NCI-H446 (cell line): ENCODE measurements at regions not wholly inside any gene's neighbourhood (a gene's known extent, or its start where the extent isn't known, plus 50 kb on each side); places are given as distances from the start of the nearest gene placed in this dataset.

Source experiments
- DNase-seq, 2 experiments: peaks; one replicate each; lab custom pipeline; 2025; lab: John Stamatoyannopoulos, UW

DNA sequence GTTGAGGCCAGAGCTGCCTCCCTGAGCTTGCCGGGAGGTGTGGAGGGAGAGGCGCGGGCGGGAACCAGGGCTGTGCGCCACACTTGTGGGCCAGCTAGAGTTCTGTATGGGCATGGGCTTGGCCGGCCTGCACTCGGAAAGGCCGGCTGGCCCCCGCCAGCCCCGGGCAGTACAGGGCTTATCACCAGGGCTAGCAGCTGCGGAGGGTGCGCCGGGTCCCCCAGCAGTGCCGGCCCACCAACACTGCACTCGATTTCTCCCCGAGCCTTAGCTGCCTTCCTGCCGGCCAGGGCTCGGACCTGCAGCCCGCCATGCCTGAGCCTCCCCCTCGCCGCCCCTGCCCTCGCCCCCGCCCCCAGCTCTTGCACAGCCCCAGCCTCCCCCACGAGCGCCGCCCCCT lies 472.7 kb downstream of the TFAP2A start:
- no peak for DNase-seq

- no peak for DNase-seq
Measured at GRCh38 chr6:9938801-9939200, 476.1 kb downstream of the TFAP2A start.

GRCh38 chr6:9937031-9937763 lies 477.7 kb downstream of the TFAP2A start:
- DNase-seq: no peak

DNA sequence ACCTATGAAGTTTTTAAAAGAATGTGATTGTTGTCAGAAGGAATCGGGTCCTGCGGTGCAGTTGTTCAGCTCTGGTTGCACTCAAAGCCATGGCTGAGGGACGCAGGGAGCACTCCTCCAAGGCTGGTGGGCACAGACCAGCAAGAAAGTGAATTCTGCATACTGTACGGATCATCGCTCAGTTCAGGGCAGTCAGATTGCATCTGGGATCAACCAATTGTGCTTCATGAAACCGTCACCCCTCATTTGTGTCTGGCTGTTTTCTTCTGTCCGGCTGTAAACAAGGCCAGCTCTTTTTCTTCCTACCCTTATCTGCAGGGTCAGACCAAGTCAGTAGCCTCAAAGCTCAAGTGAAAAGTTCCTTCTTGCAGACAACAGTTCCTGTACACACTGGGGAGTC lies 478.3 kb downstream of the TFAP2A start:
- DNase-seq: no peak

DNA sequence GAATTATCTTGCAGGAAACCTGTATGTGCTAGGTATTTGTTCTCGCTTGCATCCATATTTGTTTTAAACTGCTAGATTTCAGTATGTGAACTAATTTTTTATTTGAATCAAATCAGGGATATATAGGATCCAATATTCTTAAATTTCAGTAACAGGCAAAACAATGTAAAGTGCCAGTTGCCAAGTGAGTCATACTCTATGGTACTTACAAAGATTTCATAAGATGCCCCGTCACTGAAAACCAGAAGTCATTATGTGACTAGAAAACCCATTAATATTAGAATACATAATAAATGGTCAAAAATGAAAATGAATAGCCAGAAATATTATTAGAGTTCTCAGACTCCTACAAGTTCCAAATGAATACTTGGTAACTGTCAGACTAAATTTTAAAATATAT lies 481.2 kb downstream of the TFAP2A start:
- no peak for DNase-seq

- no peak for DNase-seq
Measured at GRCh38 chr6:9927275-9927674, 487.6 kb downstream of the TFAP2A start.

DNA sequence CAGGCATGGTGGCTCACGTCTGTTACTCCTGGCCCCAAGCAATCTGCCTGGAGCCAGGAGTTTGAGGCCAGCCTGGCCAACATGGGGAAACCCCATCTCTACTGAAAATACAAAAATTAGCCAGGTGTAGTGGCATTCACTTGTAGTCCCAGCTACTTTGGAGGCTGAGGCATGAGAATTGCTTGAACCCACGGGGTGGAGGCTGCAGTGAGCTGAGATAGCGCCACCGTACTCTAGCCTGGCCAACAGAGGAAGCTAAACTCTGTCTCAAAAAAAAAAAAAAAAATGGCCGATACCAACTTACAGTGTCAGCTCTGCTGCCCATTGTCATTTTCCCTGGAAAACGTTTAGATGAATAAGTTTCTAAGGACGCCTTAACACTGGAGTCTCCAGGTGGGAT lies 489.9 kb downstream of the TFAP2A start:
- DNase-seq: no peak

GRCh38 chr6:9921366-9921765 lies 493.5 kb downstream of the TFAP2A start:
- no peak for DNase-seq

GRCh38 chr6:9914951-9915350 lies 499.9 kb downstream of the TFAP2A start:
- no peak for DNase-seq

DNA sequence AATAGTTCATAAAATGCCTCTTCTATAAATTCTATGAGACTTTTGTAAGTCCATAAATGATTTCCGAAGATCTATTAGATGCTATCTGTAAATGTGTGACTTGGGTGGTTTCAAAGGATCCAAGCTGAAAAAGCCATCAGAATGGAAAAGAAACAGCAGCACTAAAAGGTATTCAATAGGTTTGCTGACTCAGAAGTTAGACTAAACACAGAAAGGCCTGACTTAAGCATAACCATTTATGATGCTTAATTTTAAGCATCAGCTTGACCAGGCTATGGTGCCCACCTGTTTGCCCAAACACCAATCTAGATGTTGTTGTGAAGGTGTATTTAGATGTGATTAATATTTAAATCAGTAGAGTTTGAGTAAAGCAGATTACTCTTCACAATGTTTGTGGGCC lies 513.5 kb downstream of the TFAP2A start:
- DNase-seq: no peak

GRCh38 chr6:9896806-9897205 lies 518.1 kb downstream of the TFAP2A start:
- DNase-seq: no peak

DNA sequence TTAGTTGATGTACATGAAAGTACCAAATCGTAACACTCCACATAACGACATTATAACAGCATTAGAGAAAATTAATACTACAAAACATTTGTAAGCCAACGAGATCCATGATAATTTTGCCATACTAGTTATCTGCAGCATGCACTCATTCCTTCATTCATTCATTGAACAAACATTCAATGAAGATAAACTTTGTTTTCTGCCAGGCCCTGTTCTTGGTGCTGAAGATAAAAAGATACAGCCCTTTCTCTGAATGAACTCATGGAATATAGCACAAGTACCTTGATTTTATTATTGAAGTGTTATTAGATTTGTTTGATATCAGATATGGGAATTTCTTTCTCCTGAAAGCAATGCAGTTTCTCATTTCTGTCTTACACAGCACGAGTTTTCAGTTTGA lies 524.0 kb downstream of the TFAP2A start:
- no peak for DNase-seq

- DNase-seq: no peak
Measured at GRCh38 chr6:9890469-9890868, 524.4 kb downstream of the TFAP2A start.

DNA sequence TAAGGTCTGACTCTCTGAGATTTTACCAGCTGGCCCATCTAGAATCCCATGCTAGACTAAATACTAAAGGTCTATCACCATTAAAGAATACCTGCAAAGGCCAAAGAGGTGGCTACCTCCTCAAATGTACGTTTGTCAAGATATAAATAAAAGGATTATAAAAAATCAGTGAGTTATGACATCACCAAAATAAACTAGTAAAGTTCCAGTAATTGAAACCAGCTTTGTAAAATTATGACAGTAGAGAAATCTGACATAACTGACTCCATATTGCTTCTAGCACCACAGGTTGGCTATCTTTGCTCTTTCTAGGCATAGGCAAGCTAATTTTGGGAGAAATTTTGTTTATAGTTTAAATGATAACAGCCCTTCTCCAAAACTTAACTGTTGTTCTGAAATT lies 536.3 kb downstream of the TFAP2A start:
- DNase-seq: no peak

- no peak for DNase-seq
Measured at GRCh38 chr6:9875605-9876353, 539.1 kb downstream of the TFAP2A start.

DNA sequence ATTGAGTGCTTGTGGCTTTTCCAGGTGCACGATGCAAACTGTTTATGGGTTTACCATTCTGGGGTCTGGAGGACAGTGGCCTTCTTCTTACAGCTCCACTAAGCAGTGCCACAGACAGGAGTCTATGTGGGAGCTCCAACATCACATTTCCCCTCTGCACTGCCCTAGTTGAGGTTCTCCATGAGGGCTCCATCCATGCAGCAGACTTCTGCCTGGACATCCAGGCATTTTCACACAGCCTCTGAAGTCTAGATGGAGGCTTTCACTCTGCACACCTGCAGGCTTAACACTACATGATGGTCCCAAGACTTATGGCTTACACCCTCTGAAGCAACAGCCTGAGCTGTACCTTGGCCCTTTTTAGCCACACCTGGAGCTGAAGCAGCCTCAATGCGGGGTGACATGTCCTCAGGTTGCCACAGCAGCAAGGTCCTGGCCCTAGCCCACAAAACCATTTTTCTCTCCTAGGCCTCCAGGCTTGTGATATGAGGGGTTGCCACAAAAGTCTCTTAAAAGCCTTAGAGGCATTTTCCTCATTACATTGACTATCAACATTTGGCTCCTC lies 552.2 kb downstream of the TFAP2A start:
- DNase-seq: no peak

DNA sequence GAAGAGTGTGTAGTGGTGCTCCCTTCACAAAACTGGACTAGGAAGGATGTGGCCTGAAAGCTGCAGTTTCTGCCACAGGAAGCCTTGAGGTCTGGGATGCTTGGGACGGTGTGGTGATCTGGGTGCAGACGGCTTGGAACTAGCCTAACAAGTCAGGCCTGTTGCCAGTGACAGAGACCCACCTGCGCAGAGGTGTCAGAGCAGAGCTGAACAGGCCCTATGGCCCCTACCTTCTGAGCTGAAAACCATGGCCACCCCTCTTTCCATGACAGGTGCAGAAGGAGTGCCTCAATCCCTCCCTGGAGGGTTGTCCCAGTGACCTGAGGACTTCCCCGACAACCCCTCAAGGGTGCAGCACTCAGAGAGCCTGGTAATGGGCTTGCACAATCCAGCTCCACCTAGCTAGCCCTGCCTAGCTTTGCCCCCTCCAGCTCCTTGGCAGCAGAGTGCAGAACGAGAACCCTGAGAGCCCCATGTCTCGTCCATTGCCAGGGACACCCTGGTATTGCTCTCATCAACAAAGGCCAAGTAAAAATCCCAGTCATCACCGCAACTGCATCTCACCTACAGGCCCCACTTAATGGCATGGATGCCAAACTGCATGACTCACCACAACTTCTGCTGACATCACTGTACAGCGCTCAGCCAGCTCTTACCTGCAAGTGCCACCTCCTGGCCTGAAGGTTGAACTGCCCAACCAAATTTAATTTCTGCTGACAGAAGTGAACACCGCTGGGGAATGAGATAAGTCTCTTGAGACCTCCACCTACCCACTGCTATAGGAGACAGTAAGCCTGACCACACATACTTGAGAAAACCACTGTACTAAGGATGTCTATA lies 563.1 kb downstream of the TFAP2A start:
- no peak for DNase-seq

DNA sequence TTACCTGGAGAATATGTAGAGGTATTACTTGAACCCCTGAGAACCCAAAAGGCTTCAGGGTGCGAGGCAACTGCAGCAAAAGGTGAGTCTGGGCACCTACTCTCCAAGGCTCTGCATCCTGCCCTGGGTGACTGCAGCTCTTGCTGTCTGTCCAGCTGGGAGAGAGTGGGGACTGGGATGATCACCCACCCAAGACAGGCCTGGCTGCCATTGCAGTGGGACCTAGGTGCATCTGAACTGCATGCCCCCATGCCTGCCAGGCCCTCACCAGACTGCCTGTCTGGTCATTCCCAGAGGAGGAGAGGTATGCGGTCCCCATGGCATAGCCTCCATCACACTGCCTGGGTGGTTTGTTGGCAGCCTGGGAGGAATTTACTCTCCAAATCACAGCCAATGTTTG lies 563.9 kb downstream of the TFAP2A start:
- no peak for DNase-seq

DNA sequence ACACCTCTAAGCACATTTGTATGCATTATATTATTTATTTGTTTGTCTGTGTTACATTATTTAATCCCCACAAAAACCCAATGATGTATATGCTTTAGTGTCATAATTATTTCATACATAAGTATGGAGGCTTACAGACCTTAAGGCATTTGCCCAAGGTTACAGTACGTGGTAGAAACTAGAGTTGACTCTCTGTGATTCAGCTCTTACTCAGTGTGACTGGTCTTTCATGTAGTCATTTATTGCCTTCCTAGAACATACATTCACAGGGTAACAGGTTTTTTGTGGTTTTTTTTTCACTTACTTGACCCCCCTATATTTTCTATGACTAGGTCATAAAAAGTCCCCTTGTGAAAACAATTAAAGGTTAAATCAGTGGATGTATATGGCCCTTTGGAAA lies 566.8 kb downstream of the TFAP2A start:
- DNase-seq: no peak

GRCh38 chr6:9841886-9842725 lies 572.8 kb downstream of the TFAP2A start:
- DNase-seq: no peak

DNA sequence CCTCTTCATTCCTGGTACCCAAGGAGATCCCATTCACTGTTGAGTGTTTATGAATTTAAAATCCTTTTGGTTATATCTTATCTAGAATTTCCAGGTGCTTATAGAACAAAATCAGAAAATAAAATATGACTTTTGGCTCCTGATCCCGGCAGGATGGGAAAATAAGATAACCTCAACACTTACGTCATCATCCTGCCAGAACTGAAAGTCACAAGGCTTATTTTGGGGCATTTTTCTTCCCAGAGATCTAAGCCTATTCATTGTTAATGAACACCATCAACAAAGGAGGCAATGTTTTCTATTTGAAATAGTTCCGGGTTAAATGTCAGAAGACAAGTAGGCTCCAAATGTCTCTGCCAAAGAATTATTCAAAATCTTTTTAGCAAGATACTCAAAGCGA lies 580.6 kb downstream of the TFAP2A start:
- DNase-seq: no peak

GRCh38 chr6:9831783-9832182 lies 583.1 kb downstream of the TFAP2A start:
- no peak for DNase-seq
